Glutamatergic neuron (in vitro differentiated cells): ENCODE measurements at regions not wholly inside any gene's neighbourhood (a gene's known extent, or its start where the extent isn't known, plus 50 kb on each side); places are given as distances from the start of the nearest gene placed in this dataset.

Experiments used
- DNase-seq: peaks from one replicate; pipeline ENCODE4 v3.0.0; 2022
- H3K27ac Mint-ChIP-seq: one replicate; pipeline ENCODE4 v1.8.0; 2020; ENCODE audit warnings: mild to moderate bottlenecking, mixed read lengths, inconsistent platforms; ENCODE audit not compliant: unreplicated experiment
- H3K27me3 Mint-ChIP-seq: one replicate; pipeline ENCODE4 v1.8.0; 2020; ENCODE audit warnings: mild to moderate bottlenecking, moderate library complexity, mixed read lengths, inconsistent platforms; ENCODE audit not compliant: unreplicated experiment
- H3K36me3 Mint-ChIP-seq: one replicate; pipeline ENCODE4 v1.8.0; 2020; ENCODE audit warnings: mild to moderate bottlenecking, mixed read lengths, inconsistent platforms; ENCODE audit not compliant: unreplicated experiment
- H3K4me1 Mint-ChIP-seq: one replicate; pipeline ENCODE4 v1.8.0; 2020; ENCODE audit warnings: mild to moderate bottlenecking, low read depth, mixed read lengths, inconsistent platforms; ENCODE audit not compliant: unreplicated experiment
- H3K4me3 Mint-ChIP-seq: one replicate; pipeline ENCODE4 v1.8.0; 2020; ENCODE audit warnings: mild to moderate bottlenecking, mixed read lengths, inconsistent platforms; ENCODE audit not compliant: unreplicated experiment
- H3K9me3 Mint-ChIP-seq: one replicate; pipeline ENCODE4 v1.8.0; 2020; ENCODE audit warnings: mild to moderate bottlenecking, moderate library complexity, mixed read lengths, inconsistent platforms; ENCODE audit not compliant: unreplicated experiment
- CTCF ChIP-seq: fragments of 200-600 bp; sonication (generic); IDR thresholded peaks from one replicate; pipeline ENCODE4 v1.5.0; 2021; ENCODE audit not compliant: partially characterized antibody, unreplicated experiment

GRCh38 chr4:17182888-17183287 is 284.4 kb upstream of the LDB2 start:
- Mint-ChIP-seq H3K9me3 (no peaks in the 10 kb centered on the region), H3K27ac (no peak overlapping the region), H3K36me3 (no peaks in the 10 kb centered on the region), H3K27me3 (no peaks in the 10 kb centered on the region), H3K4me3 (no peak overlapping the region), H3K4me1 (peaks cover 2% of the 10 kb centered on the region)
- DNase-seq: no peak
- TF ChIP-seq CTCF: no peak

DNA sequence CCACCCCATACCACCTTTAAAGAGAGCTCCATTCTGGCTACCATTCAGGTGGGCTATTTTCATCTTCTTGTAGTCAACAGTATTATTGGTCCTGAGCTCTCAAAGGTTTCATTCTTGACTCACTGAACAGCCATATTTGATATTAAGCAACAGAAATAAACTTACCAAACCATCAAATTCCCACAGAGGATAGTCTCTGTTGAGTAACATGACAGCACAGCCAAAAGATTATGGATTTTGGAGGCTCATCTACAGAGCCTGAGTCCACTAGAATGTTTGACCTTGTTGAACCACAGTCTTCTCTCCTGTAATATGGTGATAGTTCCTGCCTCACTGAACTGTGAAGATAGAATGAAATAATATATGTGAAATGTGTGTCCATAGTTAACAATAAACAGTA is 276.3 kb upstream of the LDB2 start:
- Mint-ChIP-seq H3K9me3 (no peaks in the 10 kb centered on the region), H3K4me1 (no peaks in the 10 kb centered on the region), H3K27ac (no peak overlapping the region), H3K4me3 (no peak overlapping the region), H3K36me3 (no peaks in the 10 kb centered on the region), H3K27me3 (no peaks in the 10 kb centered on the region)
- DNase-seq: no peak
- no peak for TF ChIP-seq CTCF

DNA sequence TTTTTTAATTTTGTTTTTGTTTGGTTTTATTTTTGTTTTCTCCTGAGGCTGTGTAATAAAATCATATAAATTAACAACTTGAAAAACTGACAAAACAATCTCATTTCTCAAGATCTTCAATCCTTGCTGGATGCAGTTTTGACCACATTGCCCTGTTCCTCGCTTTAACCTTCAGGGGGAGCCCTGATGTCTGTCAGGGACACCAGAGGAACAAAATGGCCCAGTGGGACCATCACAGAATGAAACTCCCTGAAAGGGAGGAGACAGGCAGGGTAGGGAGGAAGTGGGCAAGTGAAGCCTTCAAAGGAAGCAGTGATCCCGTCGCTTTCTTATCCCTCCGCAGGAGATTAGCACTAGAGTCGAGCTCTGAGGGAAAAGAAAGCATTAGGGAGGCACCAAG is 274.9 kb upstream of the LDB2 start:
- Mint-ChIP-seq H3K4me3 (no peak overlapping the region), H3K9me3 (no peaks in the 10 kb centered on the region), H3K27me3 (no peaks in the 10 kb centered on the region), H3K27ac (no peak overlapping the region), H3K36me3 (no peaks in the 10 kb centered on the region), H3K4me1 (peaks cover 8% of the 10 kb centered on the region)
- no peak for TF ChIP-seq CTCF
- no peak for DNase-seq

- H3K4me3 Mint-ChIP-seq: no peak overlapping the region
- H3K27me3 Mint-ChIP-seq: no peaks in the 10 kb centered on the region
- H3K9me3 Mint-ChIP-seq: no peaks in the 10 kb centered on the region
- DNase-seq: no peak
- TF ChIP-seq CTCF: no peak
- H3K4me1 Mint-ChIP-seq: peaks cover 9% of the 10 kb centered on the region
- H3K27ac Mint-ChIP-seq: no peak overlapping the region
- H3K36me3 Mint-ChIP-seq: no peaks in the 10 kb centered on the region
These were observed 271.7 kb upstream of the LDB2 start for GRCh38 chr4:17170131-17170530.

- Mint-ChIP-seq H3K4me1 (peaks cover 9% of the 10 kb centered on the region), H3K27me3 (no peaks in the 10 kb centered on the region), H3K27ac (no peak overlapping the region), H3K36me3 (no peaks in the 10 kb centered on the region), H3K9me3 (no peaks in the 10 kb centered on the region), H3K4me3 (no peak overlapping the region)
- no peak for TF ChIP-seq CTCF
- no peak for DNase-seq
These were observed 271.3 kb upstream of the LDB2 start for GRCh38 chr4:17169699-17170098.
